Mesenchymal stem cell (in vitro differentiated cells and primary cell): ENCODE measurements at regions not wholly inside any gene's neighbourhood (a gene's known extent, or its start where the extent isn't known, plus 50 kb on each side); places are given as distances from the start of the nearest gene placed in this dataset.

ENCODE experiments used
- DNase-seq: peaks from one replicate; pipeline ENCODE4 v3.0.0-alpha.2; 2013
- H2AFZ ChIP-seq: one replicate; pipeline ENCODE4 v1.6.1; 2013; ENCODE audit warnings: low read depth, mild to moderate bottlenecking, control low read depth, inconsistent platforms, low read length, moderate library complexity
- H2AK5ac ChIP-seq: 2 replicates; pipeline ENCODE4 v1.6.1; 2013; ENCODE audit warnings: low read length, moderate library complexity, mild to moderate bottlenecking, inconsistent platforms; ENCODE audit not compliant: severe bottlenecking
- H2BK120ac ChIP-seq: one replicate; pipeline ENCODE4 v1.6.1; 2013; ENCODE audit warnings: low read depth, mild to moderate bottlenecking, inconsistent platforms, low read length, moderate library complexity
- H2BK12ac ChIP-seq, 2 experiments: one replicate each; pipeline ENCODE4 v1.6.1; 2013; ENCODE audit warnings: inconsistent platforms in 2 of 2, low read length in 2 of 2, mild to moderate bottlenecking in 2 of 2, moderate library complexity in 2 of 2, control low read depth in 1 of 2
- H2BK15ac ChIP-seq: one replicate; pipeline ENCODE4 v1.6.1; 2013; ENCODE audit warnings: mild to moderate bottlenecking, low read depth, inconsistent platforms; ENCODE audit not compliant: poor library complexity, severe bottlenecking
- H2BK5ac ChIP-seq: 2 replicates; pipeline ENCODE4 v1.6.1; 2013; ENCODE audit warnings: low read depth, mild to moderate bottlenecking, low read length, control low read depth, inconsistent platforms; ENCODE audit not compliant: poor library complexity, severe bottlenecking
- H3K14ac ChIP-seq, 2 experiments: one replicate each; pipeline ENCODE4 v1.6.1; 2013; ENCODE audit warnings: inconsistent platforms in 2 of 2, low read length in 2 of 2, control low read depth in 1 of 2, mild to moderate bottlenecking in 1 of 2, moderate library complexity in 1 of 2
- H3K18ac ChIP-seq, 2 experiments: one replicate each; pipeline ENCODE4 v1.6.1; 2013; ENCODE audit warnings: inconsistent platforms in 2 of 2, low read length in 2 of 2, control low read depth in 1 of 2, low read depth in 1 of 2, mild to moderate bottlenecking in 1 of 2
- H3K23ac ChIP-seq, 2 experiments: one replicate each; pipeline ENCODE4 v1.6.1; 2013; ENCODE audit warnings: inconsistent platforms in 2 of 2, low read length in 2 of 2, mild to moderate bottlenecking in 2 of 2, moderate library complexity in 2 of 2, control low read depth in 1 of 2
- H3K27ac ChIP-seq: 2 replicates; pipeline ENCODE4 v1.5.1; 2013; ENCODE audit warnings: mild to moderate bottlenecking, moderate library complexity, low read length, control low read depth, inconsistent platforms; ENCODE audit not compliant: poor library complexity, severe bottlenecking
- H3K27me3 ChIP-seq, 2 experiments: 2 replicates each; pipeline versions ENCODE4 v1.6.1 to v1.7.0; 2013; ENCODE audit warnings: low read length in 2 of 2, mild to moderate bottlenecking in 2 of 2, moderate library complexity in 2 of 2, control low read depth in 1 of 2, inconsistent platforms in 1 of 2; ENCODE audit not compliant: control insufficient read depth in 1 of 2, insufficient read depth in 1 of 2
- H3K36me3 ChIP-seq, 2 experiments: 2 replicates each; pipeline versions ENCODE4 v1.6.1 to v1.7.0; 2013; ENCODE audit warnings: low read length in 2 of 2, control low read depth in 1 of 2, inconsistent platforms in 1 of 2, low read depth in 1 of 2, mild to moderate bottlenecking in 1 of 2; ENCODE audit not compliant: insufficient read depth in 2 of 2, control insufficient read depth in 1 of 2
- H3K4ac ChIP-seq, 2 experiments: one replicate each; pipeline ENCODE4 v1.6.1; 2013; ENCODE audit warnings: inconsistent platforms in 2 of 2, low read length in 2 of 2, mild to moderate bottlenecking in 2 of 2, moderate library complexity in 2 of 2, control low read depth in 1 of 2, low read depth in 1 of 2
- H3K4me1 ChIP-seq: 2 replicates; pipeline ENCODE4 v1.6.1; 2013; ENCODE audit warnings: low read depth, low read length, control low read depth; ENCODE audit not compliant: control insufficient read depth, insufficient read depth
- H3K4me2 ChIP-seq: 2 replicates; pipeline ENCODE4 v1.6.1; 2013; ENCODE audit warnings: low read length, mild to moderate bottlenecking, inconsistent platforms; ENCODE audit not compliant: poor library complexity, severe bottlenecking
- H3K4me3 ChIP-seq, 2 experiments: 2 replicates each; pipeline versions ENCODE4 v1.5.1 to v1.7.0; 2013; ENCODE audit warnings: low read length in 2 of 2, mild to moderate bottlenecking in 2 of 2, control low read depth in 1 of 2, low read depth in 1 of 2; ENCODE audit not compliant: insufficient read depth in 1 of 2
- H3K79me1 ChIP-seq: replicated peaks from 2 replicates; pipeline ENCODE4 v1.6.1; 2013; ENCODE audit warnings: mild to moderate bottlenecking, control low read depth, low read length, inconsistent platforms; ENCODE audit not compliant: poor library complexity, severe bottlenecking
- H3K9ac ChIP-seq: 2 replicates; pipeline ENCODE4 v1.7.0; 2013; ENCODE audit warnings: mild to moderate bottlenecking, low read length, moderate library complexity
- H3K9me3 ChIP-seq: 2 replicates; pipeline ENCODE4 v1.7.0; 2013; ENCODE audit warnings: mild to moderate bottlenecking, low read length; ENCODE audit not compliant: control insufficient read depth
- H4K8ac ChIP-seq: one replicate; pipeline ENCODE4 v1.6.1; 2013; ENCODE audit warnings: inconsistent platforms, mild to moderate bottlenecking, low read length, moderate library complexity
- H4K91ac ChIP-seq: one replicate; pipeline ENCODE4 v1.6.1; 2013; ENCODE audit warnings: mild to moderate bottlenecking, low read length, inconsistent platforms
- WGBS: methylation state at CpG from one replicate; pipeline ENCODE4 v1.1.7; 2013; ENCODE audit warnings: mixed read lengths; 5-methylcytosine and 5-hydroxymethylcytosine counted together

DNA sequence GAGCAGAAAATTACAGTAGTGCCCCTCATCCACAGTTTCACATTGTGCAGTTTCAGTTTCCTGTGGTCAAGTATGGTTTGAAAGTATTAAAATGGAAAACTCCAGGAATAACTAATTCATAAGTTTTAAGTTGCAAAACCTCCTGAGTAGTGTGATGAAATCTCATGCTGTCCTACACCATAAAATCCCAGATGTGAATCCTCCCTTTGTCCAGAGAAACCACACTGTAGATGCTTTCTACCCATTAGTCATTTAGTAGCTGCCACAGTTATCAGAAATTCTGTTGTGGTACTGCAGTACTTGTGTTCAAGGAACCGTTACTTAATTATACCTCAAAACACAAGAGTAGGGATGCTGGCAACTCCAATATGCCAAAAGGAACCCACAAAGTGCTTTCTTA, 74.7 kb downstream of the PTCHD4 start:
- Histone ChIP-seq H3K23ac (no peak overlapping the region), H3K4me1 (no peaks in the 10 kb centered on the region), H3K18ac (no peak overlapping the region), H3K9me3 (no peaks in the 10 kb centered on the region), H2BK5ac (no peak overlapping the region), H3K36me3 (no peaks in the 10 kb centered on the region), H4K91ac (no peak overlapping the region), H3K4me2 (no peak overlapping the region), H3K9ac (peak overlapping the region; percentile 19), H3K79me1 (no peaks in the 10 kb centered on the region), H4K8ac (no peak overlapping the region), H3K27me3 (no peaks in the 10 kb centered on the region), H2BK120ac (no peak overlapping the region), H3K27ac (no peak overlapping the region), H3K14ac (no peak overlapping the region), H2BK15ac (no peak overlapping the region), H2AK5ac (no peak overlapping the region), H2BK12ac (no peak overlapping the region), H3K4me3 (peak overlapping the region in 1 of 2 experiments; percentile 13), H2AFZ (no peak overlapping the region), H3K4ac (no peak overlapping the region)
- no CpG with 5 or more reads among the region's 1 CpG for WGBS
- DNase-seq, result peak; percentile 66

DNA sequence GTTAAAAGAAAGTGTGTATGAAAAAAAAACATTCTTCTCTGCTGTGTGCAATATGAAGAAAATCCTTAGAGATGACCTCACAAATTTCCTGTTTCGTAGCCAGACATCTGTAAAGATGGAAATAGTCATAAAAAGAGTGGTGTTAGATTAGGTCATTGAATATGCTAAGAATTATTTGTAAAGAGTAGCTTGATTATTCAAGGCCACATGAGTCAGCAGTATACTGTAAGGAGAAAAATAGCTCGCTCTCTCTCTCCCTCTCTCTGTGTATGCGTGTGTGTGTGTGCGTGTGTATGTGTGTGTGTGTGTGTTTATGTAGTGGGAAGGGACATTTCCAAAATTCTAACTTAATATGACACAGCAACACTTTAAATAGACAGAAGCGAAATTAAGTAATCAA, 78.8 kb downstream of the PTCHD4 start:
- no peaks in the 10 kb centered on the region for H3K9me3 ChIP-seq
- no peaks in the 10 kb centered on the region for H3K4me1 ChIP-seq
- no peaks in the 10 kb centered on the region for H3K36me3 ChIP-seq
- 25% methylated on average over 1 of the region's 5 CpGs for WGBS
- no peak overlapping the region for H2BK15ac ChIP-seq
- no peak overlapping the region for H3K4ac ChIP-seq
- no peak overlapping the region for H3K23ac ChIP-seq
- no peak overlapping the region for H3K27ac ChIP-seq
- no peak overlapping the region for H2AK5ac ChIP-seq
- DNase-seq, result peak; percentile 94
- H2BK120ac ChIP-seq, result no peak overlapping the region
- H4K91ac ChIP-seq, result no peak overlapping the region
- no peak overlapping the region for H3K4me2 ChIP-seq
- no peak overlapping the region for H2BK5ac ChIP-seq
- H3K79me1 ChIP-seq, result peaks cover 1% of the 10 kb centered on the region
- peak overlapping the region; percentile 63 for H3K9ac ChIP-seq
- H4K8ac ChIP-seq, result no peak overlapping the region
- H2AFZ ChIP-seq, result no peak overlapping the region
- no peak overlapping the region for H3K4me3 ChIP-seq
- H2BK12ac ChIP-seq, result no peak overlapping the region
- no peak overlapping the region for H3K14ac ChIP-seq
- H3K18ac ChIP-seq, result no peak overlapping the region
- H3K27me3 ChIP-seq, result no peaks in the 10 kb centered on the region

DNA sequence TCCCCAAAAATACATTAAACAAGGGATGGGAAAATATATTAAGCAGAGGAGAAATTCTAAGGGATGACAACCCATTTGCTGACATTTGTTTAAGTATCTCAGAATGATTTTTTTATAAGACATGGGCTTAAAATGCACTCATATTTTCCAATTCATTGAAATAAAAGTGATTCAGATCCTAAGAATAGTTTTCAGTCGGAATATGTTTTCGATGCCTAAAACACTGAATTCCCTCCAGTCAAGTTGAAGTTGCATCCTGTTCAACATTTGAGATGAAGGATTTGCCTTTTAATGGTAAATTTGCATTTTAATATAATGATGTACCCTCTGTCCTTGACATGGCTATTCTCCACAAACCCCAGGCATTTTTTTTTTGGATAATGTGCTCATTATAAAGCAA, 79.3 kb downstream of the PTCHD4 start:
- H2BK120ac ChIP-seq, result no peak overlapping the region
- no peak overlapping the region for H2BK12ac ChIP-seq
- no peak overlapping the region for H3K18ac ChIP-seq
- H3K27me3 ChIP-seq, result no peaks in the 10 kb centered on the region
- H3K36me3 ChIP-seq, result no peaks in the 10 kb centered on the region
- H2AK5ac ChIP-seq, result no peak overlapping the region
- H3K23ac ChIP-seq, result no peak overlapping the region
- no peak overlapping the region for H3K27ac ChIP-seq
- H3K14ac ChIP-seq, result no peak overlapping the region
- H2AFZ ChIP-seq, result no peak overlapping the region
- peaks cover 1% of the 10 kb centered on the region for H3K79me1 ChIP-seq
- H4K8ac ChIP-seq, result no peak overlapping the region
- no peak overlapping the region for H2BK15ac ChIP-seq
- no peak overlapping the region for H2BK5ac ChIP-seq
- no peaks in the 10 kb centered on the region for H3K4me1 ChIP-seq
- no CpG with 5 or more reads among the region's 2 CpGs for WGBS
- H3K9me3 ChIP-seq, result no peaks in the 10 kb centered on the region
- no peak overlapping the region for H3K4me3 ChIP-seq
- no peak for DNase-seq
- no peak overlapping the region for H3K4ac ChIP-seq
- no peak overlapping the region for H4K91ac ChIP-seq
- no peak overlapping the region for H3K4me2 ChIP-seq
- peak overlapping the region; percentile 63 for H3K9ac ChIP-seq

DNA sequence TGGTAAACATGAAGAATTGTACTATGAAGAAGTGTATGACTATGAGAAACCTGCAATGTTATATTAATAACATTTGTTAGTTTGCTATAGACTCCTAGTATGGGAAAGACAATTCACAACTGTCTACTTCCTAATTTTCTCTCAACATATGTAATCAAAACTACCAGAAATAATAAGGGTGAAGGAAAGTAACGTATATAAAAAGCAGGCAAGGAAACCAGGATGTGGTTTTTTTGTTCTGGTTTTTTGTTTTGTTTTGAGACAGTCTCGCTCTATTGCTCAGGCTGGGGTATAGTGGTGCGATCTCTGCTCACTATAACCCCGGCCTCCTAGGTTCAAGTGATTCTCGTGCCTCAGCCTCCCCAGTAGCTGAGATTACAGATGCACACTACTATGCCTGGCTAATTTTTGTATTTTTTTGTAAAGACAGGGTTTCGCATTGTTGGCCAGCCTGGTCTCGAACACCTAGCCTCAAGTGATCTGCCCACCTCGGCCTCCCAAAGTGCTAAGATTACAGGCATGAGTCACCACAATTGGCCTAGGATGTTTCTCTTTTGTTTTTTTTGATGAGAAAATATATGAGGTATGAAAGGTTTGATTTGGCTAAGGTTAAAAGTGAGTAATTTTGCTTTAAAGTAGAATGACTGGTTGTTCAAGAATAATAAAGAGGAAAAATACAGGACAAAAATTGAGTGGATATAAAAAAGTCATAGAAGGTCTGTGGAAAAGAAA, 83.1 kb downstream of the PTCHD4 start:
- Histone ChIP-seq H3K27ac (no peak overlapping the region), H3K4me1 (no peaks in the 10 kb centered on the region), H3K14ac (no peak overlapping the region), H3K9ac (no peak overlapping the region), H4K8ac (no peak overlapping the region), H3K4me3 (no peak overlapping the region), H2AFZ (no peak overlapping the region), H3K23ac (no peak overlapping the region), H2BK5ac (no peak overlapping the region), H3K18ac (no peak overlapping the region), H3K36me3 (no peaks in the 10 kb centered on the region), H3K4me2 (no peak overlapping the region), H4K91ac (no peak overlapping the region), H3K9me3 (no peaks in the 10 kb centered on the region), H3K79me1 (peaks cover 3% of the 10 kb centered on the region), H3K27me3 (no peaks in the 10 kb centered on the region), H3K4ac (no peak overlapping the region), H2BK12ac (no peak overlapping the region), H2BK15ac (no peak overlapping the region), H2AK5ac (no peak overlapping the region), H2BK120ac (no peak overlapping the region)
- no peak for DNase-seq
- 82% methylated on average over 8 of the region's 8 CpGs for WGBS
